ENCODE measurements at regions not wholly inside any gene's neighbourhood (a gene's known extent, or its start where the extent isn't known, plus 50 kb on each side); places are given as distances from the start of the nearest gene placed in this dataset.

DNA sequence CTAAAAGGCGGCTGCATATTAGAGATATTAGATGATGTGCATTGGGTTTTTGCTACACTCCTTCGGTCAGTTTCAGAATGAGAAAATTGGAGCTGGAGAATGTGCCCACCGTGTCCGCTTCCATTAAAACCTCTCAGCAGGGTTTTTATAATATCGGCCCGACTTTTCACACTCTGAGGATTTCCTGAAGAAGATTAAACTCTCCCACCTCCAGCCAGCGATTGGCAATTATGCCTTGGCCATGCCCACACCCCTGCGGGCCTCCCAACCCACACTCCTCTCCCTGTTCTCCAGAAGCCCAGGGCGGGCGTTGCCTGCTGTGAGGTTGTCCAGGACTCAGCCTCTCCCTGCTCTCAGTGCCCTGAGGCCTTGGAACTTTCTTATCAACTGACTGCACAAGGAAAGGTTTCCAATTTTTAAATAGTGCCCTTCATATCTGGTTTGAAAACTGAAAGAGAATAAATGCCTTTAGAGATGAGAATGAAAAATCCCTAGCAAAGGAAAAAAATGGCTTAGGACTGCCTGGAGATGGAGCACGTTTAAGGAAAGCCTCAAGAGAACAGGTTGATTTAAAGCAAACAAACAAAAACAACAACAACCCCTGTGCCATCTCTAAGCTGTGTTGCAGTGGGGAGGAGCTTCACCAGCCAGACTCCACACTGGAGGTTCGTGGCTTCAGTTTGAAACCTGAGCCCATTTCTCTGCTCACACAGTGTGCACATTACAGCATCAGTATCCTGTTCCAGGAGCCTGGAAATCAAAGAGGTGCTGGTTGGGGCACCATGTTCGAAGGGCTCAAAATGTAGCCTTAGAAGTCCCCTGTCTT is 292.9 kb downstream of the NSG2 start:
- no peaks in the 10 kb centered on the region for H3K4me1 ChIP-seq (ENCODE audit: control insufficient read depth, extremely low read depth, insufficient read depth, low read length)
- H3K4me2 ChIP-seq (ENCODE audit: insufficient read depth, low read length), result no peak overlapping the region
- intact Hi-C loops (cut with micrococcal nuclease) (no loop called here), dilution Hi-C loops (cut with MboI; ENCODE audit: extremely low pct_ligation_motif_present, low sequenced_read_pairs) (no loop called here)
- FAIRE-seq (no peak), DNase-seq (ENCODE audit: low read depth, low spot score) (no peak)
- TF ChIP-seq JUN (IDR thresholded peaks at IDR 0.05; ENCODE audit: borderline replicate concordance, insufficient read depth, insufficient read length, low read depth) (no peak), POLR2AphosphoS5 (IDR thresholded peaks at IDR 0.05; ENCODE audit: insufficient read depth, low read depth, low read length) (no peak), CTCF (IDR thresholded peaks at IDR 0.05; ENCODE audit: extremely low read depth in 1 of 2, insufficient read depth in 1 of 2, low read depth in 1 of 2, low read length in 2 of 2) (no peak), MYC (IDR thresholded peaks at IDR 0.05; ENCODE audit: low read depth, low read length) (no peak), FOS (IDR thresholded peaks at IDR 0.05; ENCODE audit: borderline replicate concordance, insufficient read depth, low read length) (no peak), EZH2 (IDR thresholded peaks at IDR 0.05; ENCODE audit: borderline replicate concordance, low read depth, low read length, severe bottlenecking) (no peak), MAX (IDR thresholded peaks at IDR 0.05; ENCODE audit: insufficient read depth, insufficient read length) (no peak)
- H3K36me3 ChIP-seq (ENCODE audit: control insufficient read depth in 2 of 2, extremely low read depth in 1 of 2, insufficient read depth in 2 of 2, low read length in 2 of 2), result no peaks in the 10 kb centered on the region
- no peak overlapping the region for H2AFZ ChIP-seq (ENCODE audit: low read depth, low read length)
- no peak overlapping the region for H3K4me3 ChIP-seq (replicated peaks in 1 of 3; ENCODE audit: insufficient read depth in 1 of 3, low read depth in 1 of 3, low read length in 3 of 3)
- H3K27me3 ChIP-seq (ENCODE audit: control insufficient read depth in 2 of 2, insufficient read depth in 2 of 2, low read length in 2 of 2), result no peaks in the 10 kb centered on the region
- H3K9ac ChIP-seq (replicated peaks; ENCODE audit: extremely low read depth, insufficient read depth, low read length), result no peak overlapping the region
- H3K9me3 ChIP-seq (replicated peaks; ENCODE audit: control insufficient read depth, insufficient read depth, low read length), result peaks cover 1% of the 10 kb centered on the region
- ChIA-PET POLR2A (no interaction called here), CTCF (no interaction called here)
- H3K79me2 ChIP-seq (ENCODE audit: control insufficient read depth, insufficient read depth, low read length), result no peaks in the 10 kb centered on the region
- BruUV-seq (replicated peaks), result no TSS peak
- no peaks in the 10 kb centered on the region for H3K9me1 ChIP-seq (replicated peaks; ENCODE audit: control insufficient read depth, extremely low read depth, insufficient read depth, low read length)
- no peak overlapping the region for H3K27ac ChIP-seq (ENCODE audit: insufficient read depth, low read depth, low read length)
- no peaks in the 10 kb centered on the region for H4K20me1 ChIP-seq (replicated peaks; ENCODE audit: control insufficient read depth, extremely low read depth, insufficient read depth, low read length)
